NK-92 treated with Interleukin-12 subunit alpha and Interleukin-12 subunit beta, amount 100 ng/mL, for 24 hours (cell line): ENCODE measurements at regions not wholly inside any gene's neighbourhood (a gene's known extent, or its start where the extent isn't known, plus 50 kb on each side); places are given as distances from the start of the nearest gene placed in this dataset.
"Not testable (repeated sequence)": the region's sequence is repeated elsewhere in the genome, so short reads cannot be mapped to it uniquely, and the experiment has no call there.

ENCODE experiments used
- DNase-seq: peaks from one replicate; lab custom pipeline; 2025; lab: John Stamatoyannopoulos, UW

- no peak for DNase-seq
Measured at GRCh38 chr4:74544655-74545361, 99.9 kb downstream of the AREG start.

- no peak for DNase-seq
Measured at GRCh38 chr4:74545448-74545847, 100.5 kb downstream of the AREG start.

GRCh38 chr4:74546057-74546456 is 101.1 kb downstream of the AREG start:
- no peak for DNase-seq

- DNase-seq, result no peak
Measured at GRCh38 chr4:74547042-74547441, 102.1 kb downstream of the AREG start.

- DNase-seq, result no peak
Measured at GRCh38 chr4:74548561-74548960, 103.6 kb downstream of the AREG start.

- no peak for DNase-seq
Measured at GRCh38 chr4:74549936-74550335, 105.0 kb downstream of the AREG start.

GRCh38 chr4:74555231-74555630 is 110.3 kb downstream of the AREG start:
- DNase-seq, result no peak

- DNase-seq, result no peak
Measured at GRCh38 chr4:74555843-74556242, 110.9 kb downstream of the AREG start.

GRCh38 chr4:74559853-74560252 is 114.9 kb downstream of the AREG start:
- no peak for DNase-seq

GRCh38 chr4:74567981-74568380 is 123.0 kb downstream of the AREG start:
- no peak for DNase-seq

GRCh38 chr4:74570095-74570494 is 125.2 kb downstream of the AREG start:
- no peak for DNase-seq

GRCh38 chr4:74578329-74578728 is 133.4 kb downstream of the AREG start:
- DNase-seq, result no peak

GRCh38 chr4:74578865-74579264 is 133.9 kb downstream of the AREG start:
- DNase-seq, result not testable (repeated sequence)

GRCh38 chr4:74583089-74583700 is 138.3 kb downstream of the AREG start:
- DNase-seq, result no peak

- no peak for DNase-seq
Measured at GRCh38 chr4:74583757-74584156, 138.8 kb downstream of the AREG start.

- no peak for DNase-seq
Measured at GRCh38 chr4:74588350-74588749, 143.4 kb downstream of the AREG start.

- no peak for DNase-seq
Measured at GRCh38 chr4:74590476-74590875, 145.5 kb downstream of the AREG start.

GRCh38 chr4:74598611-74599325 is 153.8 kb downstream of the AREG start:
- DNase-seq, result no peak

- DNase-seq, result no peak
Measured at GRCh38 chr4:74603186-74603585, 158.2 kb downstream of the AREG start.

GRCh38 chr4:74608151-74608949 is 163.4 kb downstream of the AREG start:
- DNase-seq, result no peak

- DNase-seq, result no peak
Measured at GRCh38 chr4:74610491-74610890, 165.6 kb downstream of the AREG start.

- no peak for DNase-seq
Measured at GRCh38 chr4:74612837-74613236, 167.9 kb downstream of the AREG start.
